HL-60 (cell line): ENCODE measurements at regions not wholly inside any gene's neighbourhood (a gene's known extent, or its start where the extent isn't known, plus 50 kb on each side); places are given as distances from the start of the nearest gene placed in this dataset.

Experiments used
- POLR2AphosphoS5 ChIP-seq: IDR thresholded peaks from 2 replicates; pipeline ENCODE4 v1.6.1; 2012; ENCODE audit warnings: low read depth
- TF ChIP-seq, protein P1 (sequence below): IDR thresholded peaks from one replicate; pipeline ENCODE4 v1.5.1; 2011; ENCODE audit warnings: low read length, control low read depth, inconsistent platforms; ENCODE audit not compliant: insufficient read depth

- TF ChIP-seq, protein P1, sequence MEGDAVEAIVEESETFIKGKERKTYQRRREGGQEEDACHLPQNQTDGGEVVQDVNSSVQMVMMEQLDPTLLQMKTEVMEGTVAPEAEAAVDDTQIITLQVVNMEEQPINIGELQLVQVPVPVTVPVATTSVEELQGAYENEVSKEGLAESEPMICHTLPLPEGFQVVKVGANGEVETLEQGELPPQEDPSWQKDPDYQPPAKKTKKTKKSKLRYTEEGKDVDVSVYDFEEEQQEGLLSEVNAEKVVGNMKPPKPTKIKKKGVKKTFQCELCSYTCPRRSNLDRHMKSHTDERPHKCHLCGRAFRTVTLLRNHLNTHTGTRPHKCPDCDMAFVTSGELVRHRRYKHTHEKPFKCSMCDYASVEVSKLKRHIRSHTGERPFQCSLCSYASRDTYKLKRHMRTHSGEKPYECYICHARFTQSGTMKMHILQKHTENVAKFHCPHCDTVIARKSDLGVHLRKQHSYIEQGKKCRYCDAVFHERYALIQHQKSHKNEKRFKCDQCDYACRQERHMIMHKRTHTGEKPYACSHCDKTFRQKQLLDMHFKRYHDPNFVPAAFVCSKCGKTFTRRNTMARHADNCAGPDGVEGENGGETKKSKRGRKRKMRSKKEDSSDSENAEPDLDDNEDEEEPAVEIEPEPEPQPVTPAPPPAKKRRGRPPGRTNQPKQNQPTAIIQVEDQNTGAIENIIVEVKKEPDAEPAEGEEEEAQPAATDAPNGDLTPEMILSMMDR, result no peak
- TF ChIP-seq POLR2AphosphoS5, result no peak
Measured at GRCh38 chr12:90199006-90199405, 490.4 kb upstream of the ATP2B1 start.
